ENCODE measurements at regions not wholly inside any gene's neighbourhood (a gene's known extent, or its start where the extent isn't known, plus 50 kb on each side); places are given as distances from the start of the nearest gene placed in this dataset.

DNA sequence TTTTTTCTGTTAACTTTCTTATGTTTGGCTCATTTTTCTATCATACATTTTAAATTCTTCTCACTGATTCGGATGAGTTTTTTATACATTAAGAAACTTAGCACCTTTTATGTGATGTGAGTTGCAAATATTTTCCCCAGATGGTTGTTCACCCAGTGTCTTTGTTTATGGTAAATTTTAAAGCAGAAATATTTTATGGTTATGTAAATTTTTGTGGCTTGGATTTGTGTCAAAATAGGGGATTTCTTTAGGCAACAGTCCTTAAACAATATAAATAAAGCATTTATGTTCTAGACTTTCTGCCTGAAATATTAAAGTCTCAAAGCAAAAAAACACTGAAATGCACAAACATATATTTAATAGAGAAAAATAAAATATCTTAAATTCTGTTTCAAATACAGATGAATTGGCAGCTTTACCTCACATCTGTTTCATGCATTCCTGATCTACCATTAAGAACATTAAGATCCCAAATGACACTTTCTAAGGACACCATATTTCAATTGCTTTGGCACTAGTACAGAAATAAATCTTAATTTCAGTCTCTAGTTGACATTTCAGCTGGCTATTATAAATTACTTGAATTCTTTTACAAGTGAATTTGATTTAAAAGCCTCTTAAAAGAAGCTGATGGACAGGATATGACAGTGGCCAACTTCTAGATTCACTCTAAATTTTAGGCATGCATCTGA lies 646.6 kb downstream of the HACE1 start:
- TF ChIP-seq, protein P1, sequence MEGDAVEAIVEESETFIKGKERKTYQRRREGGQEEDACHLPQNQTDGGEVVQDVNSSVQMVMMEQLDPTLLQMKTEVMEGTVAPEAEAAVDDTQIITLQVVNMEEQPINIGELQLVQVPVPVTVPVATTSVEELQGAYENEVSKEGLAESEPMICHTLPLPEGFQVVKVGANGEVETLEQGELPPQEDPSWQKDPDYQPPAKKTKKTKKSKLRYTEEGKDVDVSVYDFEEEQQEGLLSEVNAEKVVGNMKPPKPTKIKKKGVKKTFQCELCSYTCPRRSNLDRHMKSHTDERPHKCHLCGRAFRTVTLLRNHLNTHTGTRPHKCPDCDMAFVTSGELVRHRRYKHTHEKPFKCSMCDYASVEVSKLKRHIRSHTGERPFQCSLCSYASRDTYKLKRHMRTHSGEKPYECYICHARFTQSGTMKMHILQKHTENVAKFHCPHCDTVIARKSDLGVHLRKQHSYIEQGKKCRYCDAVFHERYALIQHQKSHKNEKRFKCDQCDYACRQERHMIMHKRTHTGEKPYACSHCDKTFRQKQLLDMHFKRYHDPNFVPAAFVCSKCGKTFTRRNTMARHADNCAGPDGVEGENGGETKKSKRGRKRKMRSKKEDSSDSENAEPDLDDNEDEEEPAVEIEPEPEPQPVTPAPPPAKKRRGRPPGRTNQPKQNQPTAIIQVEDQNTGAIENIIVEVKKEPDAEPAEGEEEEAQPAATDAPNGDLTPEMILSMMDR (IDR thresholded peaks at IDR 0.05; ENCODE audit: borderline replicate concordance, extremely low read depth, insufficient read depth): no peak
- FAIRE-seq: no peak
- H3K4me1 ChIP-seq (ENCODE audit: control insufficient read depth in 2 of 3, insufficient read depth in 2 of 3, low read depth in 1 of 3, low read length in 3 of 3): no peaks in the 10 kb centered on the region
- H3K27me3 ChIP-seq (ENCODE audit: control insufficient read depth, insufficient read depth, low read length): no peaks in the 10 kb centered on the region
- H3K4me3 ChIP-seq (ENCODE audit: low read length in 3 of 3): no peak overlapping the region
- peak in 1 of 5 donors; percentile 5 for DNase-seq
- H3K36me3 ChIP-seq (ENCODE audit: control insufficient read depth in 2 of 3, insufficient read depth in 3 of 3, low read length in 3 of 3): no peaks in the 10 kb centered on the region
- intact Hi-C loops (cut with DNase I): no loop called here
- no peak overlapping the region for H3K9ac ChIP-seq (ENCODE audit: low read length in 3 of 3)
- no peak overlapping the region for H3K27ac ChIP-seq (ENCODE audit: low read depth in 2 of 2, low read length in 2 of 2)
- no peaks in the 10 kb centered on the region for H3K9me3 ChIP-seq (ENCODE audit: control insufficient read depth in 2 of 3, insufficient read depth in 1 of 3, low read length in 3 of 3)

DNA sequence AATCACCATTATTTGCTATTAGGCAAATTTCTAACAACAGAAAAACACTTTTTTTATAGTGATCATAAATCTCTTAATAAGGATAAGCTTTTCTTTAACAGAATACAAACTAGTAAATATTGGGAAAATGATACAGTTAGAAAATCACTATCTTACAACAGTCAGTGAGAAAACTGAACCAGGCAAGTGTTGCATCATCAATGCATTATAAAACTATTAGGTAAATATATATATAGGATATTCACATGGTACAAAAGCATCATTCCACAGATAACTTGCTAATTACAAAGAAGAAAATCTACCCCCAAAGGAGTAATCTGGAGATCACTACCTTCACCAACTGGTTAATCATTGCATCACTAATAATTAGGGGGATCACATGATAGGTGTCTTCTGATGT lies 652.1 kb downstream of the HACE1 start:
- Histone ChIP-seq H3K36me3 (ENCODE audit: control insufficient read depth in 2 of 3, insufficient read depth in 3 of 3, low read length in 3 of 3) (no peaks in the 10 kb centered on the region), H3K4me3 (ENCODE audit: low read length in 3 of 3) (no peak overlapping the region), H3K27me3 (ENCODE audit: control insufficient read depth, insufficient read depth, low read length) (no peaks in the 10 kb centered on the region), H3K9ac (ENCODE audit: low read length in 3 of 3) (no peak overlapping the region), H3K9me3 (ENCODE audit: control insufficient read depth in 2 of 3, insufficient read depth in 1 of 3, low read length in 3 of 3) (no peaks in the 10 kb centered on the region), H3K4me1 (ENCODE audit: control insufficient read depth in 2 of 3, insufficient read depth in 2 of 3, low read depth in 1 of 3, low read length in 3 of 3) (no peaks in the 10 kb centered on the region), H3K27ac (ENCODE audit: low read depth in 2 of 2, low read length in 2 of 2) (no peak overlapping the region)
- no peak for DNase-seq
- FAIRE-seq: no peak
- intact Hi-C loops (cut with DNase I): no loop called here
- TF ChIP-seq, protein P1 (IDR thresholded peaks at IDR 0.05; ENCODE audit: borderline replicate concordance, extremely low read depth, insufficient read depth): no peak

DNA sequence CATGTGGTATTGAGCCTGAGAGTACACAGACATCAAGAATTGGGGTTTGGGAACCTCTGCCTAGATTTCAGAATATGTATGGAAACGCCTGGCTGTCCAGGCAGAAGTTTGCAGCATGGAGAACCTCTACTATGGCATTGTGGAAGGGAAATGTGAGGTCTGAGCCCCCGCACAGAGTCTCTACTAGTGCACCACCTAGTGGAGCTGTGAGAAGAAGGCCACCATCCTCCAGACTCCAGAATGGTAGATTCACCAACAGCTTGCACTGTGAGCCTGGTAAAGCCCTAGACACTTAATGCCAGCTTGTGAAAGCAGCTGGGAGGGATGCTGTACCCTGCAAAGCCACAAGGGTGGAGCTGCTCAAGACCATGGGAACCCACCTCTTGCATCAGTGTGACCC lies 658.2 kb downstream of the HACE1 start:
- no peak overlapping the region for H3K27ac ChIP-seq (ENCODE audit: low read depth in 2 of 2, low read length in 2 of 2)
- intact Hi-C loops (cut with DNase I): no loop called here
- TF ChIP-seq, protein P1 (IDR thresholded peaks at IDR 0.05; ENCODE audit: borderline replicate concordance, extremely low read depth, insufficient read depth): no peak
- H3K9ac ChIP-seq (ENCODE audit: low read length in 3 of 3): no peak overlapping the region
- no peaks in the 10 kb centered on the region for H3K9me3 ChIP-seq (ENCODE audit: control insufficient read depth in 2 of 3, insufficient read depth in 1 of 3, low read length in 3 of 3)
- no peak overlapping the region for H3K4me3 ChIP-seq (ENCODE audit: low read length in 3 of 3)
- H3K27me3 ChIP-seq (ENCODE audit: control insufficient read depth, insufficient read depth, low read length): no peaks in the 10 kb centered on the region
- H3K4me1 ChIP-seq (ENCODE audit: control insufficient read depth in 2 of 3, insufficient read depth in 2 of 3, low read depth in 1 of 3, low read length in 3 of 3): no peaks in the 10 kb centered on the region
- no peak for FAIRE-seq
- no peak for DNase-seq
- no peaks in the 10 kb centered on the region for H3K36me3 ChIP-seq (ENCODE audit: control insufficient read depth in 2 of 3, insufficient read depth in 3 of 3, low read length in 3 of 3)

DNA sequence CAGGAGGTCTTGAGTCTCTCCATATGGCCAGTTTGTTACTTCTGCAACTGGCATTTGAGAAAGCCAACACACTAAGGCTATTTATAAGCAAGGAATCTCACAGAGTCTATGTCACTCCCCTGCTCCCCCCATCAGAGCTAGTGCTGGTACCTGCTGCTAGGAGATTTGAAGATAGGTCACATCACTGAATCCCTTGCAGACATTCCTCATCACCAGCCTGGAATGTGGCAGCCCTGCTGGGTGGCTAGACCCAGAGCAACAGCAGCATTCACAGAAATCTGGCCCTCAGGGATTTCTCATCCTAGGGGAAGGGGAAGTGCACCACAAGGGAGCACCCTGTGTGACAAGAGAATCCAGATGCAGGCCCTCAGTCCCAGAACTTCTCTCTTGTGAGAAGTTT lies 672.1 kb downstream of the HACE1 start:
- Histone ChIP-seq H3K4me3 (ENCODE audit: low read length in 3 of 3) (no peak overlapping the region), H3K27ac (ENCODE audit: low read depth in 2 of 2, low read length in 2 of 2) (no peak overlapping the region), H3K9me3 (ENCODE audit: control insufficient read depth in 2 of 3, insufficient read depth in 1 of 3, low read length in 3 of 3) (peaks cover 0 to 8% (median 0%) of the 10 kb centered on the region in 3 donors), H3K27me3 (ENCODE audit: control insufficient read depth, insufficient read depth, low read length) (no peaks in the 10 kb centered on the region), H3K9ac (ENCODE audit: low read length in 3 of 3) (no peak overlapping the region), H3K36me3 (ENCODE audit: control insufficient read depth in 2 of 3, insufficient read depth in 3 of 3, low read length in 3 of 3) (no peaks in the 10 kb centered on the region), H3K4me1 (ENCODE audit: control insufficient read depth in 2 of 3, insufficient read depth in 2 of 3, low read depth in 1 of 3, low read length in 3 of 3) (no peaks in the 10 kb centered on the region)
- no peak for FAIRE-seq
- intact Hi-C loops (cut with DNase I): no loop called here
- DNase-seq: no peak
- TF ChIP-seq, protein P1 (IDR thresholded peaks at IDR 0.05; ENCODE audit: borderline replicate concordance, extremely low read depth, insufficient read depth): no peak
